HG03175 (cell line): ENCODE measurements at regions not wholly inside any gene's neighbourhood (a gene's known extent, or its start where the extent isn't known, plus 50 kb on each side); places are given as distances from the start of the nearest gene placed in this dataset.

ENCODE experiments used
- ATAC-seq: cut with Tn5 transposase; IDR thresholded peaks from one replicate; pipeline ENCODE4 v1.9.1; 2021; ENCODE audit warnings: mild to moderate bottlenecking, moderate library complexity; ENCODE audit not compliant: unreplicated experiment

DNA sequence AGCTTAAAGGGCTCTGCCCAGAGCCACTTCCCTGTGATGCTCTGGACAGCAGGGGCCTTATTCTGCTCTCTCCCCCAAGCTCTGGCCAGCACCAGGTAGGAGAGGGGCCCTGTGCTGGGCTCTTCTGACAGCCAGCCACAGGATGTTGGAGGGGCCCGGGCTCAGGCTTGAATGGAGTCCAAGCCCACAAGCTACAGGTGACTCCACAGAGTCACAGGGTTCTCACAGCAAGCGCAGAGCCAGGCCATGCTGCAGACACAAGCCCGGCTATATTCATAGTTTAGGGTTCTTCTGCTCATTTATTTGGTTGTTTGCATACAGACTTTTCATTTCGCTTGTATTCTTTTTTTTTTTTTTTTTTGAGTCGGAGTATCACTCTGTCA is 1392.8 kb downstream of the BRD1 start:
- ATAC-seq, result no peak

DNA sequence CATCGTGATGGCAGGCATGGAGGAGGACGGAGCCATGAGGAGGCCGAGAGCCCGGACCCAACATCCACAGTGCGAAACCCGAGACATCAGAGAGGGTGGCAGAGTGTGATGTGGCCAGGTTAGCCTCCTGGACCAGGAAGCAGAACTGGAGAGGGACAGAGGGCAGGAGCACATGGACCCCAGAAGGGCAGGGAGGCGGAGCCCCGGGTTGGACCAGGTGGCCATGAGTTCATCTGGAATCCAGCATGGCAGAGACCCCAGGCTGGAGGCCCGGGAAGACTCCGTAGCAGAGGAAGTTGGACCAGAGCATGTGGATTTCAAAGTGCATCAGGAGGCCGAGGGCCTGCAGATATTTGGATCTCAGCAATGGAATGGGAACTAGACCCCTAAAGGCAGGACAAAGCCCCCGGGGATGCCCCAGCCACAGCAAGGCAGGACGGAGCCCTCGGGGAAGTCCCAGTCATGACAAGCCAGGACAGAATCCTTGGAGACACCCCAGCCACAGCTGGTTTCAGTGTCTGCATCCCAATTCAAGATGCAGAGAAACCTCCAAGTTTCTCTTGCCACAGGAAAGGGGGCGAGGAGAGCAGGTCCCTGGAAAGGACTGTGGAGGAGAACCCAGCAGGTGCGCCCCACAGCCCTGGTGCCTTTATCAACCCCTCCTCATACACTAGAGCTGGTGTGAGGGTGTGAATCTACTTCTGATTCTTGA is 1393.4 kb downstream of the BRD1 start:
- ATAC-seq, result no peak

DNA sequence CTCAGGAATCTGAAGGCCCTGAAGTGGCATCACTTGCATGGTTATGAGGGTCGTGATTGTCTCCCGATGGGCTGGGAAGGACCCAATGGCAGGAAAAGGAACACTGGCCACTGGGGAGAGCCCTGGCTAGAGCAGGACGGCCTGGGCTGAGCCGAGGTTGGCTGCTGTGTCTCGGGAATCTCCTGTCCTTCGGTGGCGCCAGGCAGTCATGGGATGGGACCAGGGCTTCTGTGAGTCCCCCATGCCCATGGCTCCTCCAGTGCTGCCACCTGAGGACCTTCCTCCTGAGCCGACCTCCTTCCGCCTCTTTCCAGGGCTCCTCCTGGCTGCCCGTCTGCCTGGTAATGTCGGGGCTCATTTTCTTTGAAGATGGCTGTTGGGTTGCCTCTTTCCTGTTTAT is 1394.0 kb downstream of the BRD1 start:
- no peak for ATAC-seq

DNA sequence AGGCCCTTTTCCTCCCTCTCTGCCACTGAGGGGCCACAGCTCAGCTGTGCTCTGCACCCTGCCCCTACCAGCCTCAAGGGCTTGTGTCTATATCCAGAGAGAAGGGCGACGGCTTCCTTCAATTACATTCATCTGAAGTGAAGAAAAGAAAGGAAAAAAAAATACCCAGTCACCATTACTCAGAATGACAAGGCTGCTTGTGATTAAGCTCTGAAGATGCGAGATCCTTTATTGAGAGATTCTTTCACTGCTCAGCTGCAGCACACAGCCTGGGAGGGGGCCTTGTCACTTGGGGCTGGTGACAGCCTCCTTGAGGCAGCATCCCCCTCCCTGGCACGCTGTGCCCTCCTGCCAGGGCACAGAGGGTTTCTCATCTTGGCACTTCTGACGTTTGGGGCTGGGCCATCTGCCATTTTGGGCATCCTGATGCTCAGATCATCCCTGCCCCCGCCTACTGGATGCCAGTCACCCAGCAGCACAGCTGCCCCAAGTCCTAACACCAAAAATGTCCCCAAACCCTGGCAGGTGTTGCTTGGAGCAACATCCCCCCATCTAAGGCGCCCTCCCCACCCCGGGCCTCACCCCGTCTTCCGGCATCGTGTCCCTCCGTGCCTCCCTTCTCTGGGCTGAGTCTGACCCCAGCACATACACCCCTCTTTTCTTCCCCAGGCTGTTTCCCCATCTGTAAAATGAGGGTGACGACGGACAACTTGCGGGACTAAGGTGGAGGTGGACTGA is 1394.7 kb downstream of the BRD1 start:
- no peak for ATAC-seq

DNA sequence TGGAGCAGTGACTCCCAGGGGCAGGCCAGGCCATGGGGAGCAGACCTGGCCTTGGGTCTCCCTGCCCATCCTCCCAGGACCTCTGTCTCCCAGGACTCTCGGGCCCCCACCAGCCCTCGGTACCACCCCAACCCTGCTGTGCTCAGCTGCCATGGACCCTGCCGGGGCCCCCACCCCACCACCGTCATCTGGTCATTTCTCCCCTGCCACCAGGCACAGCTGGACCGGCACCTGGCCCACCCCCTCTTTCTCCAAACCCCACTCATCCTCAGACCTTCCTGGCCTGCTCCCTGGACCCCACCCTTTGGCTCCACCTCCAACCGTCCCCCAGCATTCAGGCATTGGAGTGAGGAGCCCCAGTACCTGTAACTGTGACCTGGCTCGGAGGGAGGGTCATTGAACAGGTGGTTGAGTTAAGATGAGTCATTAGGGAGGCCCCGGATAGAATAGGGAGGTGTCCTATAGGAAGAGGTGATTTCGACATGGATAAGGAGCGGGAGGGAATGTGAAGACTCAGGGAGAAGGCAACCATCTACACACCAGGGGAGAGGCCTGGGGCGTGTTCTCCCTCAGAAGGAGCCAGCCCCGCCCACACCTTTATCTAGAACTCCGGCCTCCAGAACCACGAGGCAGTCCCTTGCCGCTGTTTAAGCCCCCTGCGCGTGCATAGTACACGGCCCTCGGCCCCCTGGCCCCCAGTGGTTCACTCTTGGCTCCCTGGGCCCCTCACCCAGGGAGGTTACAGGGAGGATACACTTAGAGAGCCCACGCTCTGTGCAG is 1395.9 kb downstream of the BRD1 start:
- no peak for ATAC-seq

DNA sequence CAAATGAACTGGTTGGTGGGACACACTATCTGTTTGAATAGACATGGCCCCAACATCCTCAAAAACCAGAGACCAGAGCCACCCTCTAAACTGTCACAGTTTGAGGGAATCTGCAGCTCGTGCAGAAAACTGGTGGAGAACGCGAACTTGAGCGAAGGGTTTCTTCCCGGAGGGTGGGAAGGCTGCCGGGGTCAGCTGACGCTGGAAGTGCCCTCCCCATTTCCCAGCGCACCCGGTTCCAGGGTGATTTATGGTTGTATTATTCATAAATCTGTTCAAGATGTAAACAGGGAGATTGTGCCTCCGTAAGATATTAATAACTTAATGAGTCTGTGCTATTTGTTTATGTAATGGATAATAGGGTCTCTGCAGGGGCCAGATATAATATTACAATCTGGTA is 1396.7 kb downstream of the BRD1 start:
- no peak for ATAC-seq

DNA sequence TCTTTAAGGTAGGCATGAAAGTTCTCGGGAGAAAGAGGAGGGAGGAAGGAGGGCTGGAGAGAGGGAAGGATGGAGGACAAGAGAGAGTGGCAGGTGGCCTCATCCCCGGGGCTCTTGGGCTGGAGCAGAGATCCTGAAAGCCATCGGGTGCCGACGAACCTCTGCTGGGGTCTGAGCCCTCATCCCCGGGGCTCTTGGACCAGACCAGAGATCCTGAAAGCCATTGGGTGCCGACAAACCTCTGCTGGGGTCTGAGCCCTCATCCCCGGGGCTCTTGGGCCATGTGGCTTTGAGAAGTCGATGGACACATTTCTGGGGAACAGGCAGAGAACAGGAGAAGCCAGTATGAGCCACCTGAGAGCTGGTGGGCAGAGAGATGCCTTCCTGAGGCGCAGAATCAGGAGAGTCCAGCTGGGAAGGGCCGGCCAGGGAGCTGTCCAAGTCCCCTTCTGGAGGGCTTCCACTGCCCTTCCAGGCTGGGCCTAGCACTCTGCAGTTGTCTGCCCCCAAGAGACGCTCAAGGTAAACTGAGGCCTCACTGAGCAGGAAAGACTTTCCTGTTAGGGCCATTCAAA is 1398.1 kb downstream of the BRD1 start:
- ATAC-seq, result no peak

DNA sequence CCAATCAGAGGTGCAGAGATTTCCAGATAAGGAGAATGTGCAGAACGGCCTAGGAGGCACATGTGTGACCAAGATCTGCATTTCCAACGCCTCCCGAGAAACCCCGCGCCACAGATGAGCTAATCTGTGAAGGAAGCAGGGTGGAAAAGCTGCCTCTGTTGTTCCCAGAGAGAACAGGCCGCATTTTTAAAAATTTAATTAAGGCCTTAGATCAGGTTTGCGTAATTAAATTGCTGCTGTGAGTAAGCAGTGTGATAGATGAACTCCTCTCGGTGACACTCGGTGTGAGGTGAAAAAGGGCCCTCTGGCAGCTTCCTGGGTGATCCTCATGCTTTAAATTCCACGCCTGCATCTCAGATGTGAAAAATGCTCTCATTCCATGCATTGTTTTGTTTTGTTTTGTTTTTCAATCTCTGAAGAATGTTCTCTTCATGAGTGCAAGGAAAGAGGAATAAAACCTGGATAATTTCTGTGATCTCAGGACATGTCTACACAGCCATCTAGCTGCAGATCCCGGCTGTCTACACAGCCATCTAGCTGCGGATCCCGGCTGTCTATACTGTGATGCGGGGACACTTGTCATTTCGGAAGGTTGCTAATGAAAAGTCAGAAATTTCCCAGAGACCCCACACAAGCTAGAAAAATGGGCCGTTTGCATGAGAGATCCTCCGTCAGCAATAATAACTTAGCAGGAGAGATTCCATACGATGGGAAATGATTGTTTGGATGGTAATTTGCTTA is 1398.9 kb downstream of the BRD1 start:
- no peak for ATAC-seq

DNA sequence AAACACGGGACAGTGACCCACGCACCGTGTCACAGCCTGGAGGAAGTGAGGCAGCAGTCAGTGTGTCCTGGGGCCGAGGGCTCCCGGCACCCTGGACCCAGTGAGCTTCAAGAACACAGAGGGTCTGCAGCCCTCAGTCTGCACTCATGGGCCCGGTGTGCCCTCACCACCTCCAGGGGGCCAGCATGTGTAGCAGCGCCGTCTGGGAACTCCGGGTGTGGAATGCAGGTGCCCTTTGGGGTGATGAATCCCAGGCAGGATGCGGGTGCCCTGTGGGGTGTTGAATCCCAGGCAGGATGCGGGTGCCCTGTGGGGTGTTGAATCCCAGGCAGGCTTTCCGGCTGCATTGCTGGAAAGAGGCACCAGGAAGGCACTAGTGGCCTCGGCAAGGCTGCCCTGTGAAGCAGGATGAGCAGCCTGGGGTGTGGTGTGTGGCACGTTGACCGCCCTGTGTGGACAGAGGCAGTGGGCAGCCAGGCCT is 1399.9 kb downstream of the BRD1 start:
- ATAC-seq, result no peak

DNA sequence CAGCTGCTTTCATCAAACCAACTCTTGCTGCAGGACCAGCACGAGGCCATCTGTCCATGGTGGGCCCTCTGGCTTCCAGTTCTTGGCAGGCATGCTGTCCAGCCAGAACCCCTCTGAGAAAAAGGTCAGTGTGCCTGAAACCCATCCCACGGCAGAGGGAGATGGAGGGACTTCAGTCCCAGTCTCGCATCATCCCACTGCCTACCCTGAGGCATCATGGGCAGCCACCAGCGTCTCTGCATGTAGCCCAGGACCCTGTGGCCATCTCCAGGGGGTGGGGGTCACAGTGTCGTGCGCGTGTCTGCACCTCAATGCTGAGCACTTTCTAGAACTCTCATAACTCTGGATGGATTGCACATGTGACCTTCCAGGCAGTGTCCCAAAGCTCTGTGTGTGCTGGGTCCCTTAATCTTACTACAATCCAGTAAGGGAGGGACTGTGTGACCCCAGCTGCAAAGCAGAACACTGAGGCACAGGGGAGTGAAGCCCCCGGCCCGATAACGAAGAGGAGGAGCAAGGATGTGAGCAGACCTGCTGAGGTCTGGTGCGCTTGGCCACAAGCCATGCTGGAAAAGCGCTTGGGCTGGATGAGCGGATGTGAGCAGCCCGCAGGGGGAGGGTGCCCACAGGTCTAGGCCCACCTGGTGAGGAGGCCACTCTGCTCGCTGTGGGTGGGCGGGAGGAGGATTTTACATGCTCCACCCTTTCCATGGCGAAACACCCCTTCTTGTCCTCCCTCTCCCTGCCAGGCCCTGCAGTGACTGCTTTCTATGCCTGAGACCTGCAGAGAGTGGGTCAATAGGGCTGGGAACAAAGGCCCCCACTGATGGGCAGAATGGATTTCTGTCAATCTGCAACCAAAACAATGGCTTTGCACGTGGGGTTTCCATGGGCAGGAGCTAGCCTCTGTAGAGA is 1401.0 kb downstream of the BRD1 start:
- ATAC-seq, result no peak

DNA sequence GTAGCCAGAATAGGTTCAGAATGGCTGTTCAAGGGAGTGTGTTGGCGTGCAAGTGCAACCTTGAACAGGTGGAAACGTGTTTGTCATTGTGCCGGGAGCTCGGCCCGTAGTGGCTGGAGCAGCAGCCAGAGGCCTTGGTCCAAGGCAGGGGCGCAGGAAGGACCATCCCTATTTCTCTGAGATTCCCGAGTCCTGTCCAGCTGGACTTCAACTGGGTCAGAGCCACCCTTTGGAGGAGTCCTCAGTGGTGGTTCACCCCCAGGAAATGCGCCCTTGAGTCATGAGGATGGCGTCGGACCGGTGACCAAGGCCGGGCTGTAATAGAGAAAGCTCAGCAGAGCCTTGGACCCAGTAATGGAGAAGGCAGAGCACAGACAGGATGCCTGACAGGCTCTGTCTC is 1402.0 kb downstream of the BRD1 start:
- ATAC-seq, result no peak

DNA sequence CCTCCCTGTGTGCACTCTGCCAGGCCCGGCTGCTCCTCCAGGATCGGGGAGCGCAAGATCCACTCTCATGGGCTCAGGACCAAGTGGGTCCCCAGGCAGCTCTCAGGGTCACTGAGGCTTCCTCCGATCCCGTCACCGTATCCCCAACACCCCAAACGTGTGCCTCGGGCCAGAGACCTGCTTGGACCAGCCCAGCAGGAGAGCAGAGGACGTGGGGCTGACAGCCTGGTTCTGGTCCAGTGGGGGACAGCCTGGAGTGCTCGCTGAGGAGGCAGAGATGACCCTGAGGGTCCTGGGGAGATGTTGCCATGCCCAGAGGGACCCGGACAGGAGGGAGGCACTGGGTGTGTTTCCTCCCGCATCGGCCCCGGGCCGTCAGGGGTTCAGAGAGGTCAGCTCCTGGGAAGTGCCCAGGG is 1402.6 kb downstream of the BRD1 start:
- ATAC-seq, result no peak

DNA sequence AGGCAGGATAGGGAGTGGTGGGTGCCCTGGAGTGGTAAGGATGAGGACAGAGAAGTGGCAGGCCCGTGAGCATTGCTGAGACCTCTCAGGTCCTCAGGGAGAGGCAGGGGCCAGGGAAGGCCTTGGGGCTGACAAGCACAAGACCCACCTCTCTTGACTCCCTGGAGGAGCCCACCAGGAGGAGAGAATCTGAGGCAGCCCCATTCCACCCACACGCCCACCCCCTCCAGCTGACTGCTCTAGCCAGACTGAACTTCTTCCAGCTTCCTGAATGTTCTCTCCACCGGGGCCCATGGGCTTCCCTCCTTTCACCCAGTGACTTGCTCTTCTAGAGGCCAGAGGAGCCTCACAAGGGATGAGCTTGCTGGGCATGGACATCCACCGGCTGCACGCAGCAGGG is 1403.0 kb downstream of the BRD1 start:
- ATAC-seq, result no peak

DNA sequence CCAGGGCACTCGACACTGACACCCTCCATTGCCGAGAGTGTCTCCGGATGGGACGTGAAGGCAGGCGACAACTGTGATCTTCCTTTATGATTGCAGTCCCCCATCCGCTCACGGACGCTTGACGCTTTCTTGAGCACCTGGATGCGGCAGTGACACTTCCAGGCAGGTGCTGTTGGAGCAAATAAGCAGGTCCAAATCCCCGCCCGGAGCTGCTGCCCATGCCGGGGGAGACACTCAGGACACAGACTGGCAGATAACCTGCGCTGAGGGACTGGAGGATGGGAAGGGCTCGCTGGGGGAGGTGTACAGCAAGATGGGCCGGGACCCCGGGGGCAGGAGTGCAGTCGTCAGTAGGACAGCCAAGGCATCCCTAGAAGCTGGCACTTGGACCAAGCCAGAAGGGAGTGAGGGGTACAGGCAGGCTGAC is 1403.5 kb downstream of the BRD1 start:
- no peak for ATAC-seq

DNA sequence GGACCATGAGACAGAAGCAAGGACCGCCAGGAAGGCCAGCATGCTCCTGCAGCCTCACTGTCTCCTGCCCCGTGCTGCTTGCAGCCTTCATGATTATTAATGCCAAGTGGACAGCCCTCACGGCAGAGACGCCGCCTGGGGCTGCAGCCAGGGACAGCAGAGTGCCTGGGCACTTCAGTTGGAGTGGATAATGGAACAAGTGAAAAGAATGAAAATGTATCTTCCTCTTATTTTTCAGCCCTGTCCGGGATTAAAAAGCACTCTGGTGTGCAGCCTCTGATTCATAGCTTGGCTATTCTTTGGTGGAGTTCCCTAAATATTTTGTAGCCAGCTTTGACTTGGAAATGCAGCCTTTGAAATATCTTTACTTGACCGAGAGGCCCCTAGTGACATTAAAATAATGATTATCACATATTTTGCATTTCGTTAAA is 1404.2 kb downstream of the BRD1 start:
- no peak for ATAC-seq

DNA sequence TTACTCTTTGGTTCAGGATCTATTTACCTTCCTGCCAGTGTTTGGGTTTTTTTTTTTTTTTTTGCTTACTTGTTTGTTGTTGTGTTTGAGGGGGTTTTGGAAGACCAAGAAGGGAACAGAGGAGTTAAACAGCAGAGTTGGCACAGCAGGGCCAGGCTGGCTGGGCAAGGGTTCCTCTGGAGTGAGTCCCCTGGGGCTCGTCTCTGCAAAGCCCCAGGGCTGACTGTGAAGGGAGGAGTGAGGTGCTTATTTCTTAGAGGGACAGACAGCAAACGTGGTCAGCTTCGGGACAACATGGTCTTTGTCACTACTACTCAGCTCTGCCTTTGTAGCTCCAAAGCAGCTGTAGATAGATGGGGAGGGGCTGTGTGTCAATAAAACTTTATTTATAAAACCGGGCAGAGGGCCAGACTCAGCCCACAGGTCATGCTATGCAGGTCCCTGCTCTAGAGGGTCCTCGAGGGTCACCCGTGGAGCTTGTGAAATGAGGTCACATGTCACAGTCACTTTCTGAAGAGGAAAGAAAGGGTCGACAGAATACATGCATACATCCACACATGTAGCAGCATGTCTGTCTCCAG is 1404.7 kb downstream of the BRD1 start:
- no peak for ATAC-seq

DNA sequence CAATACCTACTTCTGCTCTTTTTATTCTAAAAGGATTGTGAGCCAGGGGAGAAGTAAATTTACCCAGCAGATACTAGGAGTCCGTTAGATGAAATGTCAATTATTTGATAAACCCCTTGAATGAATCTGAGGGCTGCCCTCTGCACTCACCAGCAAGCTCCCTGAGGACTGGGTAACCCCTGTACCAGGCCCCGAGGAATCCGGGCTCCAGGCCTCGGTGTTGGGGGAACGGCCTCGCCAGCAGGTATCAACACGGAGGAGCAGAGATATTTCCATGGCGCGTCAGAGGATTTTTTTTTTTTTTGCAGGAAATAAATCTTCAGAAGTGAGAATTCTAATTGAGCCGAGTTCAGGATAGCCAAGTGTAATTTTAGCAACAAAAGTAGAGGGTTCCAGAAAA is 1408.8 kb downstream of the BRD1 start:
- no peak for ATAC-seq

DNA sequence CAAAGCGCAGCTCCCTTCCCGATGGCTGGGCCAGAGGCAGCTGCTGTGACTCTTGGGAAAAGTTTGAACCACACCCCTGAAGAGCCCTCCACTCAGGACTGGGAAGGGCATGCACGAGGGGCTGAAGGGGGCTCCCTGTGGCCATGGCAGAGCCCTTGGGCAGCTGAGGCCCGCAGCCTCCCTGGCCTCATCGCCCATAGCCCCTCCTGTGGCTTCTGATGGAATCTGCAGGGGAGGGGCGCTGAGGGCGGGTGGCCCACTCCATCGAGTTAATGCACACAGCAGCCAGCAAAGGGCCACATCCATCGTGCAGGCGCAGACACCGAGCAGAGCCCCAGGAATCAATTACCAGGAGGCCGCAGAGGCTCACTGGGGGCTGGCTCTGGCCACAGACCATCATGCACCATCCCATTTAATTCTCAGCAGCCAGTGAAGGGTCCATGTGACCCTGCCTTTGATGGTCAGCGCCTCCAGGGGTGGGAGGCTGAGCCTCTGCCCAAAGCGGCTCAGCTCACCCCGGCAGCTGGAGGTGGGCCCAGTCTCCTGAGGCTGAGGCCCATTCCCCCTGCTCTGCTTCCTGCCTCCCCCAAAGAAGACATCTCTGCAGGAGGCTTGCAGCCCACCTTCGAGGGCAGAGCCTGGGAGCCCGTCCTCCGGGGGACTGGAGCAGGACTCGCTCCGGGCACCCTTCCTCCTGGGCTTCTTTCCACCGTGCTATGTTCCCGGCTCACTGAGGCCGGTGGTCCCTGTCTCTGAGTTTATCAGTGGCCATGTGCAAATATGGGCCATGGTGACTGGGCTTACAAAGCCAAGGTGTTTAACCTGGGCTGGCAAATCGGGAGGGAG is 1410.2 kb downstream of the BRD1 start:
- no peak for ATAC-seq
